Left lung (tissue), 4 donors: ENCODE measurements at regions not wholly inside any gene's neighbourhood (a gene's known extent, or its start where the extent isn't known, plus 50 kb on each side); places are given as distances from the start of the nearest gene placed in this dataset.

Source experiments
- ATAC-seq: fragments of 200-7000 bp; cut with Tn5 transposase; one replicate; pipeline ENCODE4 v1.9.1; 2020; ENCODE audit warnings: moderate library complexity
- DNase-seq, 4 donors: peaks; one replicate each; pipeline ENCODE4 v3.0.0-alpha.2; 2013 to 2020
- H3K27ac ChIP-seq, 2 donors: fragments of 200-600 bp; sonication (generic) in 1 of 2; one replicate each; pipeline versions ENCODE4 v1.5.0 to v1.8.0; 2020 to 2021
- H3K27me3 ChIP-seq, 2 donors: fragments of 200-600 bp; sonication (generic) in 1 of 2; one replicate each; pipeline versions ENCODE4 v1.5.0 to v1.8.0; 2020 to 2021
- H3K36me3 ChIP-seq, 2 donors: fragments of 200-600 bp; sonication (generic) in 1 of 2; one replicate each; pipeline versions ENCODE4 v1.5.0 to v1.8.0; 2020 to 2021
- H3K4me1 ChIP-seq, 2 donors: fragments of 200-600 bp; one replicate each; pipeline ENCODE4 v1.8.0; 2021
- H3K4me3 ChIP-seq, 2 donors: fragments of 200-600 bp; sonication (generic) in 1 of 2; one replicate each; pipeline versions ENCODE4 v1.5.0 to v1.8.0; 2020 to 2021; ENCODE audit warnings: mild to moderate bottlenecking in 1 of 2
- H3K9me3 ChIP-seq, 2 donors: fragments of 200-600 bp; sonication (generic) in 1 of 2; one replicate each; pipeline versions ENCODE4 v1.5.0 to v1.8.0; 2020 to 2021
- intact Hi-C, 2 donors: fragments of 100-400 bp; cut with DNase I; formaldehyde crosslinking; loops; one replicate each; pipeline versions ENCODE4 v1.11.2 to v1.14.2; 2022
- TF ChIP-seq, protein P1 (sequence below), 2 donors: fragments of 200-600 bp; sonication (generic) in 1 of 2; IDR thresholded peaks; one replicate each; pipeline versions ENCODE4 v1.5.0 to v1.8.0; 2021; ENCODE audit warnings: antibody characterized with exemption in 2 of 2
- donor health status: DM: no; HTN: yes; CAD: no.
- donor health status: DM: no; HTN: no; CAD: no.

DNA sequence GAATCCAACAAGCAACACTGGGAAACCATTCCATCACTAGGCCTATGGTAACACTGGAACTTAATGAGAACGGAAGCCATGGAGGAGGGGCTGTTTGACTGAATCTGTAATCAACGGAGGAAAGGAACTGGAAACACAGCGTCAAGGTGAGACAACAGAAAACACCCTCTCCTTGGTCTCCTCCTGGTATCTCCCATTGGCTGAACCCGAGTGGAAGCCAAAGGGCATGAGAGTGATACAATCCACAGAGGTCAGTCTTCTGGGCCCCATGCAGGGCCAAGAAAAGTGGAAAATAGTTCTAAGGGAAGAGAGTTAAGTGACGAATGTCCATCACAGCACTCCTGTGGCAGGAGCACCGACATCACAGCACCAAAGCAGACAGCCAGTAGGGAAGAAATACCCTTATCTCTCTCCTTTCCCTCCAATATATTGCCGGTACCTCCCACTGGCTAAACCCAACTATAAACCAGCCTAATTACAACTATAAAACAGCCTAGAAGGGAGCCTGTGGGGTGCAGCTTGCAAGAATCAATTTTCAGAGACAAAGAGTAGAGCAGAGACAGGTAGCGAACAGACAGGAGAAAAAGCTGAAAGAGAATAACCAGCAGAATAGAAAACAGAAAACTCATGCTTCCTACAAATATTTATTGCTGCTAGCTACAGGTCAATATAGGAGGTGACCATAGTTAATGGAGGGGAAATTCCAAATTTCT lies 107.4 kb upstream of the IFNE start:
- ATAC-seq (no peak), DNase-seq (no peak)
- no peak overlapping the region for H3K27ac ChIP-seq
- H3K27me3 ChIP-seq = no peaks in the 10 kb centered on the region
- intact Hi-C loops = no loop called here
- H3K36me3 ChIP-seq = no peaks in the 10 kb centered on the region
- TF ChIP-seq, protein P1, sequence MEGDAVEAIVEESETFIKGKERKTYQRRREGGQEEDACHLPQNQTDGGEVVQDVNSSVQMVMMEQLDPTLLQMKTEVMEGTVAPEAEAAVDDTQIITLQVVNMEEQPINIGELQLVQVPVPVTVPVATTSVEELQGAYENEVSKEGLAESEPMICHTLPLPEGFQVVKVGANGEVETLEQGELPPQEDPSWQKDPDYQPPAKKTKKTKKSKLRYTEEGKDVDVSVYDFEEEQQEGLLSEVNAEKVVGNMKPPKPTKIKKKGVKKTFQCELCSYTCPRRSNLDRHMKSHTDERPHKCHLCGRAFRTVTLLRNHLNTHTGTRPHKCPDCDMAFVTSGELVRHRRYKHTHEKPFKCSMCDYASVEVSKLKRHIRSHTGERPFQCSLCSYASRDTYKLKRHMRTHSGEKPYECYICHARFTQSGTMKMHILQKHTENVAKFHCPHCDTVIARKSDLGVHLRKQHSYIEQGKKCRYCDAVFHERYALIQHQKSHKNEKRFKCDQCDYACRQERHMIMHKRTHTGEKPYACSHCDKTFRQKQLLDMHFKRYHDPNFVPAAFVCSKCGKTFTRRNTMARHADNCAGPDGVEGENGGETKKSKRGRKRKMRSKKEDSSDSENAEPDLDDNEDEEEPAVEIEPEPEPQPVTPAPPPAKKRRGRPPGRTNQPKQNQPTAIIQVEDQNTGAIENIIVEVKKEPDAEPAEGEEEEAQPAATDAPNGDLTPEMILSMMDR (IDR thresholded peaks at IDR 0.05) = no peak
- peaks cover 0 to 5% of the 10 kb centered on the region in 2 donors for H3K4me1 ChIP-seq
- H3K9me3 ChIP-seq = no peaks in the 10 kb centered on the region
- H3K4me3 ChIP-seq = no peak overlapping the region

DNA sequence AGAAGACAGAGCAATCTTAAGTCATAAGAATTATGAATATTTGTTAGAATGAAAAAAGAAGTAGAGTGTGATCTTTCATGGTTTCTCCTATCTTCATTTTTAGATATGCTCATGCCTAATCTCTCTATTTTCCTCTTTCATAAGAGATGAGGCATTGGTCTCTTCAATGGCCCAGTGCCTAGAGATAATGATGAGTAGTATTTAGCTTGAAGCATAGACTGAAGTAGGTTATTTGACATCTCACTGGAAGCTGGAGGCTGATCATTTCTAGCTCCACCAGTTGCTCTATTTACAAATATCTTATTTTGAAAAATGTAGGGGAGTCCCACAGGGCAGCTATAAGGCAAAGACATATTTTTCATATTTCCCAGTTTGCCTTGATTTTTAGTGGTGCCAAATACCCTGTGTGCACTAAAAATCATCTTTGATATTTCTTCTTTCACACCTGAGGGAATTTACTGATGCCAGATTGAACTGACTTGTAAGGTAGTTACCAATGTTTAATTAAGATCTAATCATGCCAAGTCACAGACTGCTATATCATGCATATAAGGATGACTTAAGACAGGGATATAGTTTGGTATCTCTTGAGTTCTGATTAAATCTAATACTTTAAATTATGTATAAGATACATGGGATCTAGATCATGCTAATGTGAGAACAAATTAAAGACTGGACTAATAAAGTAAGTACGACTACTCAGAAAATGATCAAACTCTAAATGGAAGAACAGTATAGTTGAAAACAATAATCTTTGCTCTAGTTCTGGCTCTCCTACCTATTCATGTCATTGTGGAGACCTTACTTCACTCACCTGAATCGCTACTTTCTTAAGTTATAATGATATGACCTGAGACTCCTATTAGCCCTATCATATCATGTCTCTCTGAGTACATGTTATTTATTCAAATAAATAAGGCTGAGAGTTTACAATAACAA lies 108.2 kb upstream of the IFNE start:
- intact Hi-C loops = no loop called here
- H3K36me3 ChIP-seq = no peaks in the 10 kb centered on the region
- H3K9me3 ChIP-seq = no peaks in the 10 kb centered on the region
- H3K27me3 ChIP-seq = no peaks in the 10 kb centered on the region
- H3K4me1 ChIP-seq = peaks cover 0 to 5% of the 10 kb centered on the region in 2 donors
- TF ChIP-seq, protein P1 (IDR thresholded peaks at IDR 0.05) = no peak
- DNase-seq (no peak), ATAC-seq (no peak)
- no peak overlapping the region for H3K4me3 ChIP-seq
- no peak overlapping the region for H3K27ac ChIP-seq

DNA sequence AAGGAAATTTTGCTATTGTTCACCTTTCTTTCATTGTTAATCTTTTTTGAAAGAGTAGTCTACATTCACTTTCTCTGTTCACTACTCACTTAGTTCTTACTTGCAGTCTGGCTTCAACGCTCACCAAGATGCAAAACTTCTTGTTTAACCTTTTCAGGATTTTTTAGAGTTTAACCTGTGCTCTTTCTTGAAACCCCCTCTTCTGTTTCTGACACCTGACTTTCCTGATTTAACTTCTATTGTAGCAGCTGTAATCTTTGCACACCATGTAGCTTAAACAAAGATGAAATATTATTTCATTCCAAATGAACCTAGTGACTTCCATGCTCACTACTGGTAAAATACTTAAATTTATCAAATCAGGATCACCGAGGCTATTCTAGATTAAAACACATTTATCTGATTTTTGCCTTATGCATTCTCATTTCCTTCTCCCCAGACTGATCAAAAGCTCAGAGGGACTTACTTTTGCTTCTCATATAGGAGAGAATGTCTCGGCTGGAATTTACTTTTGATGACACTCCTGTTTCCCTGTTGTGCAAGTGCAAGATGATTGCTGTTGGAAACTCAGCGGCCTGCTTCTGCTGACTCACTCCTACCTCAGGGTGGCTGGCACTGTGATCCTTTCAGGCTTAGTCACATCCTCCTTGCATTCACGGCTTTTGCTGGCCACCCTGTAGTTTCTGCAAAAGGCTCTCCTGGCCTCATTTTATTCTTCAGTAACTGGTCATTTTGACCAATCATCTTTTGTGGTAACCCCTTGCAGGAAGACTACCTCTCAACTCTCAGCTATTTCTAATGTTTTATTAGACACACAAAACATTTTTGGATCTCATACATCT lies 109.3 kb upstream of the IFNE start:
- intact Hi-C loops = no loop called here
- Histone ChIP-seq H3K36me3 (no peaks in the 10 kb centered on the region), H3K4me1 (peaks cover 0 to 5% of the 10 kb centered on the region in 2 donors), H3K4me3 (no peak overlapping the region), H3K9me3 (no peaks in the 10 kb centered on the region), H3K27ac (no peak overlapping the region), H3K27me3 (peaks cover 0 to 7% of the 10 kb centered on the region in 2 donors)
- DNase-seq (peak in 2 of 4 donors; percentile 34 to 51), ATAC-seq (peak; percentile 95)
- TF ChIP-seq, protein P1 (IDR thresholded peaks at IDR 0.05) = no peak

DNA sequence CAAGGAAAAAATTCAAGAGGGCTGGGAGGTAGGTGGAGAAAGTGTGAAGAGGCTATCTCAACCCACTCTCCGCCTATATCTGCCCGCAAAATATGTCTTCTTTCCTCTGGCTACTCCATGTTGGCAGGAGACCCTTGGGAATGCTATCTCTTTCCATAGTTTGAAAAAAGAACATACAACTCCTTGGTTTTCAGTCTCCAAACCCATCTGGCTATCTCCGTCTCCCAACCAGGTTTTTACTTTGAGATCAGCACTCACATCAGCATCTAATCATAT lies 109.9 kb upstream of the IFNE start:
- Histone ChIP-seq H3K9me3 (no peaks in the 10 kb centered on the region), H3K4me1 (peaks cover 0 to 5% of the 10 kb centered on the region in 2 donors), H3K36me3 (no peaks in the 10 kb centered on the region), H3K27me3 (peaks cover 0 to 13% of the 10 kb centered on the region in 2 donors), H3K27ac (no peak overlapping the region), H3K4me3 (no peak overlapping the region)
- ATAC-seq = no peak
- no peak for DNase-seq
- TF ChIP-seq, protein P1 (IDR thresholded peaks at IDR 0.05) = no peak
- intact Hi-C loops = no loop called here
